ENCODE measurements at regions not wholly inside any gene's neighbourhood (a gene's known extent, or its start where the extent isn't known, plus 50 kb on each side); places are given as distances from the start of the nearest gene placed in this dataset.

DNA sequence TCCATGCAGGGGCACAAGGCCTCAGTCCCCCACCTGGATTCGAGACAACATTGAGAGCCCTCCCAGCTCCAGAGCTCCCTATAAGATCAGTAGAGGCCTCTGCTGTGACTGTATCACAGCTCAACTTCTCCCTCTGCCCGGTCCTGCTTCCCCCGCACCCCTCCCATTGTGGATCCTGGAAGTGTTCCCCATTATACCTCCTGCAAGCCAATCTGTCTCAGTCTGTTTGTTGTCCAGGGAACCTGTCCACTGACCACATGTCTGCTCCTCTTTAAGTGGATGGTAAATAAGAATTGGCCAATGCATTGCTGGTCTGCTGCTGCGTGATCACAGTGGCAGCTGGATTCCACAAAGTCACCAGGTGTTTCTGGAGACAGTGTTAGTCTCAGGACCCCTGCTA lies 259.7 kb upstream of the HABP2 start:
- Mint-ChIP-seq H3K4me3 (ENCODE audit: unreplicated experiment) (no peak overlapping the region), H3K4me1 (ENCODE audit: insufficient read depth, unreplicated experiment) (no peaks in the 10 kb centered on the region), H3K36me3 (ENCODE audit: insufficient read depth, unreplicated experiment) (no peaks in the 10 kb centered on the region), H3K9me3 (ENCODE audit: unreplicated experiment) (no peaks in the 10 kb centered on the region), H3K27me3 (ENCODE audit: insufficient read depth, unreplicated experiment) (no peaks in the 10 kb centered on the region), H3K27ac (ENCODE audit: low read depth, unreplicated experiment) (no peak overlapping the region)
- TF ChIP-seq, protein P1, sequence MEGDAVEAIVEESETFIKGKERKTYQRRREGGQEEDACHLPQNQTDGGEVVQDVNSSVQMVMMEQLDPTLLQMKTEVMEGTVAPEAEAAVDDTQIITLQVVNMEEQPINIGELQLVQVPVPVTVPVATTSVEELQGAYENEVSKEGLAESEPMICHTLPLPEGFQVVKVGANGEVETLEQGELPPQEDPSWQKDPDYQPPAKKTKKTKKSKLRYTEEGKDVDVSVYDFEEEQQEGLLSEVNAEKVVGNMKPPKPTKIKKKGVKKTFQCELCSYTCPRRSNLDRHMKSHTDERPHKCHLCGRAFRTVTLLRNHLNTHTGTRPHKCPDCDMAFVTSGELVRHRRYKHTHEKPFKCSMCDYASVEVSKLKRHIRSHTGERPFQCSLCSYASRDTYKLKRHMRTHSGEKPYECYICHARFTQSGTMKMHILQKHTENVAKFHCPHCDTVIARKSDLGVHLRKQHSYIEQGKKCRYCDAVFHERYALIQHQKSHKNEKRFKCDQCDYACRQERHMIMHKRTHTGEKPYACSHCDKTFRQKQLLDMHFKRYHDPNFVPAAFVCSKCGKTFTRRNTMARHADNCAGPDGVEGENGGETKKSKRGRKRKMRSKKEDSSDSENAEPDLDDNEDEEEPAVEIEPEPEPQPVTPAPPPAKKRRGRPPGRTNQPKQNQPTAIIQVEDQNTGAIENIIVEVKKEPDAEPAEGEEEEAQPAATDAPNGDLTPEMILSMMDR (IDR thresholded peaks at IDR 0.05; ENCODE audit: unreplicated experiment): no peak
- BruUV-seq (replicated peaks): no TSS peak
- intact Hi-C loops (cut with micrococcal nuclease): no loop called here
- ChIA-PET CTCF (interaction anchor here (0.6 to 1.1 kb wide), 3 partner anchors 92 to 682 kb away, joined by 3 to 4 read pairs (median 3); no protein-coding TSS in a partner anchor), POLR2A (interaction anchor here (0.8 kb wide), 1 partner anchor 200 kb away, joined by 3 read pairs; no protein-coding TSS in a partner anchor)
- no peak for DNase-seq (ENCODE audit: unreplicated experiment)

DNA sequence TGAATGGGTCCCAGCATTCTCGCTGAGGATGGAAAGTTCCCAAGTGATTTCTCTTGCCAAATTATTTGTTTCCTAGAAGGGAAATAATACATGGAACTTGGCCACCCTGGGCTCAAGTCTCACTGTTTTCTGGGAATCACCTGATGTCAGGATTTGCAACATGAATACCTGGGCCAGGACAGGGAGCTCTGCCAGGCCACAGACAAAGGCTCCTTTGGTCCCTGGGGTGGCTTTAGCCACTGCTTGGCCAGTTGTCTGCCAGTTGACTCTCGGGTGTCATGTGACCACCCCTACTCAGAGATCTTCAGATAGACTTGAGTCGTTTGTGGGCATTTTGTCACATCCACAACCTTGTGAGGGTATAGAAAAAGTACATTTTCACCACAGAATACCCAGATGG lies 258.0 kb upstream of the HABP2 start:
- intact Hi-C loops (cut with micrococcal nuclease): no loop called here

DNA sequence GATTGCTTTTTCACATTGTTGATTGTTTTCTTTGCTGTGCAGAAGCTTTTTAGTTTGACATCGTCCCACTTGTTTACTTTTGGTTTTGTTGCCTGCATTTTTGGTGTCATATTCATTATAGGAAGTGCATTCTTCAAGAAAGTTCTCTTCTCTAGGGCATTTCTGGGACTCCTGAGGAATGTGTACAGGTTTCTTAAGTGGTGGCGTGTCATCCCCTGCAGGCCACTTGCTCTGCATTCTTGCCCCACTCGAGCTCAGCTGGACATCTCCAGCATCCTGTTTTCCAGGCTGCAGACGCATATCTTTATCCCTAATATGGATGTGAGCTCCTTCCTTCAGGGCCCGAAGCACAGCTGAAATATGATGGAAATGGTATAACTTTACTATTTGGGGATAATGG lies 255.6 kb upstream of the HABP2 start:
- H3K36me3 Mint-ChIP-seq (ENCODE audit: insufficient read depth, unreplicated experiment): no peaks in the 10 kb centered on the region
- intact Hi-C loops (cut with micrococcal nuclease): no loop called here
- DNase-seq (ENCODE audit: unreplicated experiment): peak; percentile 10
- ChIA-PET CTCF (no interaction called here), POLR2A (no interaction called here)
- BruUV-seq (replicated peaks): no TSS peak
- H3K9me3 Mint-ChIP-seq (ENCODE audit: unreplicated experiment): no peaks in the 10 kb centered on the region
- no peaks in the 10 kb centered on the region for H3K27me3 Mint-ChIP-seq (ENCODE audit: insufficient read depth, unreplicated experiment)
- H3K4me1 Mint-ChIP-seq (ENCODE audit: insufficient read depth, unreplicated experiment): no peaks in the 10 kb centered on the region
- H3K27ac Mint-ChIP-seq (ENCODE audit: low read depth, unreplicated experiment): no peak overlapping the region
- H3K4me3 Mint-ChIP-seq (ENCODE audit: unreplicated experiment): no peak overlapping the region
- TF ChIP-seq, protein P1 (IDR thresholded peaks at IDR 0.05; ENCODE audit: unreplicated experiment): no peak

More for the DNA sequence above, 258.0 kb upstream of the HABP2 start:
- no peak overlapping the region for H3K4me3 Mint-ChIP-seq (ENCODE audit: unreplicated experiment)
- TF ChIP-seq, protein P1 (IDR thresholded peaks at IDR 0.05; ENCODE audit: unreplicated experiment): no peak
- no peak overlapping the region for H3K27ac Mint-ChIP-seq (ENCODE audit: low read depth, unreplicated experiment)
- ChIA-PET POLR2A (interaction anchor here (0.6 kb wide), 1 partner anchor 769 kb away, joined by 3 read pairs; no protein-coding TSS in a partner anchor), CTCF (no interaction called here)
- H3K9me3 Mint-ChIP-seq (ENCODE audit: unreplicated experiment): no peaks in the 10 kb centered on the region
- H3K4me1 Mint-ChIP-seq (ENCODE audit: insufficient read depth, unreplicated experiment): no peaks in the 10 kb centered on the region
- no peaks in the 10 kb centered on the region for H3K27me3 Mint-ChIP-seq (ENCODE audit: insufficient read depth, unreplicated experiment)
- H3K36me3 Mint-ChIP-seq (ENCODE audit: insufficient read depth, unreplicated experiment): no peaks in the 10 kb centered on the region
- BruUV-seq (replicated peaks): no TSS peak
- DNase-seq (ENCODE audit: unreplicated experiment): no peak

DNA sequence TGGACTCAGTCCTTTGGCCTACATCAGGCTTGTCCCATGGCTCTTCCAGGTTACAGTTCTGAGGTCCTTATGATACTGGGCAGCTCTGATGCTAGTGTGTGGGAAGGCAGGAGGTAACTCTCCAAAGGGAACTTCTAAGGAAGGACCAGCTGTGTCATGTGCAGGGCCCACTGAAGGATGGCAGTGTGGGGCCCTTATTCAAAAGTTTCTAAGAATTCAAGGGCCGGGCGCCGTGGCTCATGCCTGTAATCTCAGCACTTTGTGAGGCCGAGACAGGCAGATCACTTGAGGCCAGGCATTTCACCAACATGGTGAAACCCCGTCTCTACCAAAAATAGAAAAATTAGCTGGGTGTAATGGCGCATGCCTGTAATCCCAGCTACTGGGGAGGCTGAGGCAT lies 254.2 kb upstream of the HABP2 start:
- no TSS peak for BruUV-seq (replicated peaks)
- Mint-ChIP-seq H3K4me3 (ENCODE audit: unreplicated experiment) (no peak overlapping the region), H3K27ac (ENCODE audit: low read depth, unreplicated experiment) (no peak overlapping the region), H3K4me1 (ENCODE audit: insufficient read depth, unreplicated experiment) (no peaks in the 10 kb centered on the region), H3K27me3 (ENCODE audit: insufficient read depth, unreplicated experiment) (no peaks in the 10 kb centered on the region), H3K36me3 (ENCODE audit: insufficient read depth, unreplicated experiment) (no peaks in the 10 kb centered on the region), H3K9me3 (ENCODE audit: unreplicated experiment) (no peaks in the 10 kb centered on the region)
- TF ChIP-seq, protein P1 (IDR thresholded peaks at IDR 0.05; ENCODE audit: unreplicated experiment): no peak
- no peak for DNase-seq (ENCODE audit: unreplicated experiment)
- POLR2A ChIA-PET: no interaction called here
- CTCF ChIA-PET: no interaction called here
- intact Hi-C loops (cut with micrococcal nuclease): no loop called here
